Natural killer cell (primary cell): ENCODE measurements at regions not wholly inside any gene's neighbourhood (a gene's known extent, or its start where the extent isn't known, plus 50 kb on each side); places are given as distances from the start of the nearest gene placed in this dataset.

Experiments
- ATAC-seq, 3 donors: fragments of 150-1000 bp in 2 of 3; fragments of 200-7000 bp in 1 of 3; cut with Tn5 transposase; 1 replicate in 1 of 3; 2 replicates in 2 of 3; pipeline ENCODE4 v1.10.0; 2021; ENCODE audit warnings: mild to moderate bottlenecking in 2 of 3, moderate library complexity in 2 of 3
- DNase-seq, 2 donors: peaks; one replicate each; pipeline versions ENCODE4 v3.0.0 to v3.0.0-alpha.2; 2013 to 2021; ENCODE audit warnings: mixed read lengths in 1 of 2
- H3K27ac ChIP-seq: one replicate; pipeline ENCODE4 v1.5.1; 2013; ENCODE audit warnings: mild to moderate bottlenecking, low read length
- H3K27me3 ChIP-seq: one replicate; pipeline ENCODE4 v1.6.1; 2013; ENCODE audit warnings: low read length; ENCODE audit not compliant: control insufficient read depth, insufficient read depth
- H3K36me3 ChIP-seq: one replicate; pipeline ENCODE4 v1.6.1; 2013; ENCODE audit warnings: low read length; ENCODE audit not compliant: control insufficient read depth, insufficient read depth
- H3K4me1 ChIP-seq: one replicate; pipeline ENCODE4 v1.6.1; 2013; ENCODE audit warnings: low read length; ENCODE audit not compliant: control insufficient read depth, insufficient read depth
- H3K4me3 ChIP-seq: one replicate; pipeline ENCODE4 v1.5.1; 2013; ENCODE audit warnings: low read length
- H3K9me3 ChIP-seq: one replicate; pipeline ENCODE4 v1.6.1; 2013; ENCODE audit warnings: low read length; ENCODE audit not compliant: control insufficient read depth, insufficient read depth
- H3K27ac Mint-ChIP-seq, 2 donors: one replicate each; pipeline ENCODE4 v1.8.0; 2022; ENCODE audit warnings: mild to moderate bottlenecking in 2 of 2, mixed read lengths in 2 of 2, moderate library complexity in 1 of 2
- H3K27me3 Mint-ChIP-seq, 2 donors: one replicate each; pipeline ENCODE4 v1.8.0; 2022; ENCODE audit warnings: low read depth in 2 of 2, mixed read lengths in 2 of 2
- H3K36me3 Mint-ChIP-seq: one replicate; pipeline ENCODE4 v1.8.0; 2022; ENCODE audit warnings: mixed read lengths
- H3K4me1 Mint-ChIP-seq, 2 donors: one replicate each; pipeline ENCODE4 v1.8.0; 2022; ENCODE audit warnings: mixed read lengths in 2 of 2
- H3K4me3 Mint-ChIP-seq: one replicate; pipeline ENCODE4 v1.8.0; 2022; ENCODE audit warnings: mild to moderate bottlenecking, moderate library complexity, mixed read lengths
- H3K9me3 Mint-ChIP-seq, 2 donors: one replicate each; pipeline ENCODE4 v1.8.0; 2022; ENCODE audit warnings: mixed read lengths in 2 of 2
- CTCF ChIP-seq: fragments of 200-600 bp; IDR thresholded peaks from one replicate; pipeline ENCODE4 v1.8.0; 2022; ENCODE audit warnings: antibody characterized with exemption
- WGBS: methylation state at CpG from one replicate; pipeline ENCODE4 v1.1.7; 2013; ENCODE audit warnings: missing lambda C conversion rate; ENCODE audit not compliant: insufficient coverage; 5-methylcytosine and 5-hydroxymethylcytosine counted together
- intact Hi-C: fragments of 100-400 bp; cut with micrococcal nuclease; formaldehyde crosslinking; loops from one replicate; pipeline ENCODE4 v1.14.2; 2022

GRCh38 chr15:55017635-55018034 lies 179.1 kb downstream of the RSL24D1 start:
- no peaks in the 10 kb centered on the region for H3K36me3 ChIP-seq
- H3K27me3 ChIP-seq: no peaks in the 10 kb centered on the region
- intact Hi-C loops: no loop called here
- Mint-ChIP-seq H3K36me3 (no peaks in the 10 kb centered on the region), H3K27ac (no peak overlapping the region), H3K27me3 (peaks cover 6 to 7% of the 10 kb centered on the region in 2 donors), H3K4me3 (no peak overlapping the region), H3K9me3 (no peaks in the 10 kb centered on the region), H3K4me1 (no peaks in the 10 kb centered on the region)
- H3K4me1 ChIP-seq: no peaks in the 10 kb centered on the region
- no peak overlapping the region for H3K27ac ChIP-seq
- no peak for TF ChIP-seq CTCF
- no peak overlapping the region for H3K4me3 ChIP-seq
- no peaks in the 10 kb centered on the region for H3K9me3 ChIP-seq
- ATAC-seq: no peak
- no peak for DNase-seq

DNA sequence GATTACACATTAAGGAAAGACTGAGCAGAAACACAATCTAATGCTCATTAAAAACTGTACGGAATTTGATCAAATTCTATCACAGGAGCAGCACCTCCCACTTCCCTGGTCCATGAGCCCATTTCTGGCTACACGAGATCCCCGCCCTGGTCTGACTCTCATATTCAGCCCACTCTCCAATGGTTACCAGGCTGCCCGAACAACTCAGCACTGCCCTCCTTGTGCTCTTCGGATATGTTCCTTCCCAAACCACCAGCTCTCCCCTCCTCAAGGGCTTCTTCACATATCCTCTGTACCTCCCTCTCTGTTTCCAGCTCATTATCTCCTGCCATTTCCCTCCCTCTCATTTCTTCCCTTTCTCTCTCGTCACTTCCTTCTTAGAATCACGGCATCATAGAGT lies 180.5 kb downstream of the RSL24D1 start:
- ATAC-seq: no peak
- no peak for DNase-seq
- Mint-ChIP-seq H3K27me3 (peaks cover 6 to 7% of the 10 kb centered on the region in 2 donors), H3K27ac (no peak overlapping the region), H3K4me1 (no peaks in the 10 kb centered on the region), H3K4me3 (no peak overlapping the region), H3K36me3 (no peaks in the 10 kb centered on the region), H3K9me3 (no peaks in the 10 kb centered on the region)
- Histone ChIP-seq H3K27ac (no peak overlapping the region), H3K27me3 (no peaks in the 10 kb centered on the region), H3K4me1 (no peaks in the 10 kb centered on the region), H3K4me3 (no peak overlapping the region), H3K9me3 (no peaks in the 10 kb centered on the region), H3K36me3 (no peaks in the 10 kb centered on the region)
- intact Hi-C loops: no loop called here
- TF ChIP-seq CTCF: no peak
- WGBS: 89% methylated on average over 7 of the region's 7 CpGs

GRCh38 chr15:55015093-55015445 lies 181.7 kb downstream of the RSL24D1 start:
- Mint-ChIP-seq H3K9me3 (no peaks in the 10 kb centered on the region), H3K27ac (no peak overlapping the region), H3K36me3 (no peaks in the 10 kb centered on the region), H3K27me3 (peaks cover 6 to 7% of the 10 kb centered on the region in 2 donors), H3K4me3 (no peak overlapping the region), H3K4me1 (no peaks in the 10 kb centered on the region)
- ATAC-seq: no peak
- Histone ChIP-seq H3K4me3 (no peak overlapping the region), H3K36me3 (no peaks in the 10 kb centered on the region), H3K4me1 (no peaks in the 10 kb centered on the region), H3K27ac (no peak overlapping the region), H3K9me3 (no peaks in the 10 kb centered on the region), H3K27me3 (no peaks in the 10 kb centered on the region)
- intact Hi-C loops: no loop called here
- no CpG with 5 or more reads among the region's 3 CpGs for WGBS
- no peak for DNase-seq
- TF ChIP-seq CTCF: no peak

- H3K4me3 ChIP-seq: no peak overlapping the region
- H3K4me1 Mint-ChIP-seq: peaks cover 0 to 1% of the 10 kb centered on the region in 2 donors
- no peaks in the 10 kb centered on the region for H3K9me3 ChIP-seq
- H3K4me1 ChIP-seq: no peaks in the 10 kb centered on the region
- intact Hi-C loops: no loop called here
- H3K36me3 Mint-ChIP-seq: no peaks in the 10 kb centered on the region
- no peak for TF ChIP-seq CTCF
- peaks cover 6 to 7% of the 10 kb centered on the region in 2 donors for H3K27me3 Mint-ChIP-seq
- H3K4me3 Mint-ChIP-seq: no peak overlapping the region
- no peaks in the 10 kb centered on the region for H3K27me3 ChIP-seq
- H3K36me3 ChIP-seq: no peaks in the 10 kb centered on the region
- no peak for DNase-seq
- H3K27ac ChIP-seq: no peak overlapping the region
- H3K27ac Mint-ChIP-seq: no peak overlapping the region
- no CpG with 5 or more reads among the region's 1 CpG for WGBS
- H3K9me3 Mint-ChIP-seq: no peaks in the 10 kb centered on the region
- ATAC-seq: no peak
Measured at GRCh38 chr15:55014391-55015092, 182.2 kb downstream of the RSL24D1 start.
